ENCODE measurements at regions not wholly inside any gene's neighbourhood (a gene's known extent, or its start where the extent isn't known, plus 50 kb on each side); places are given as distances from the start of the nearest gene placed in this dataset.

GRCh38 chr13:105353654-105354053 lies 1181.8 kb downstream of the EFNB2 start:
- Histone ChIP-seq H3K27me3 (no peaks in the 10 kb centered on the region), H3K4me1 (no peaks in the 10 kb centered on the region), H3K36me3 (replicated peaks in 1 of 2; ENCODE audit: insufficient read depth in 1 of 2, low read depth in 2 of 2) (no peaks in the 10 kb centered on the region), H3K4me3 (no peak overlapping the region), H3K9me3 (no peaks in the 10 kb centered on the region), H3K27ac (no peak overlapping the region)
- ATAC-seq (no peak), DNase-seq (no peak)
- intact Hi-C loops (cut with DNase I) = no loop called here
- whole genome bisulfite sequencing, 2 donors = 57% methylated on average over 4 of the region's 4 CpGs
- TF ChIP-seq CTCF (IDR thresholded peaks at IDR 0.05) = no peak

GRCh38 chr13:105349082-105349723 lies 1186.3 kb downstream of the EFNB2 start:
- TF ChIP-seq POLR2A (IDR thresholded peaks at IDR 0.05) (no peak), CTCF (IDR thresholded peaks at IDR 0.05) (no peak)
- DNase-seq (no peak), ATAC-seq (no peak)
- Histone ChIP-seq H3K4me1 (no peaks in the 10 kb centered on the region), H3K27me3 (no peaks in the 10 kb centered on the region), H3K9me3 (no peaks in the 10 kb centered on the region), H3K36me3 (replicated peaks in 1 of 2; ENCODE audit: insufficient read depth in 1 of 2, low read depth in 2 of 2) (no peaks in the 10 kb centered on the region), H3K27ac (no peak overlapping the region), H3K4me3 (no peak overlapping the region)
- intact Hi-C loops (cut with DNase I) = no loop called here
- WGBS, 2 donors = 70 to 73% methylated on average over 7 of the region's 7 CpGs

- no peak for ATAC-seq
- H3K27me3 ChIP-seq = no peaks in the 10 kb centered on the region
- no peak for DNase-seq
- TF ChIP-seq POLR2A (IDR thresholded peaks at IDR 0.05) = no peak
- no peak for TF ChIP-seq CTCF (IDR thresholded peaks at IDR 0.05)
- H3K36me3 ChIP-seq (replicated peaks in 1 of 2; ENCODE audit: insufficient read depth in 1 of 2, low read depth in 2 of 2) = no peaks in the 10 kb centered on the region
- H3K27ac ChIP-seq = no peak overlapping the region
- H3K4me1 ChIP-seq = no peaks in the 10 kb centered on the region
- no peaks in the 10 kb centered on the region for H3K9me3 ChIP-seq
- H3K4me3 ChIP-seq = no peak overlapping the region
- intact Hi-C loops (cut with DNase I) = no loop called here
- WGBS, 2 donors = 80 to 89% methylated on average over 5 of the region's 5 CpGs
Measured at GRCh38 chr13:105346141-105346775, 1189.2 kb downstream of the EFNB2 start.

- H3K27me3 ChIP-seq = no peaks in the 10 kb centered on the region
- H3K36me3 ChIP-seq (replicated peaks in 1 of 2; ENCODE audit: insufficient read depth in 1 of 2, low read depth in 2 of 2) = no peaks in the 10 kb centered on the region
- DNase-seq (no peak), ATAC-seq (no peak)
- 45 to 54% methylated on average over 2 of the region's 2 CpGs for WGBS, 2 donors
- no peaks in the 10 kb centered on the region for H3K9me3 ChIP-seq
- intact Hi-C loops (cut with DNase I) = no loop called here
- no peak for TF ChIP-seq CTCF (IDR thresholded peaks at IDR 0.05)
- no peak for TF ChIP-seq POLR2A (IDR thresholded peaks at IDR 0.05)
- H3K27ac ChIP-seq = no peak overlapping the region
- no peaks in the 10 kb centered on the region for H3K4me1 ChIP-seq
- no peak overlapping the region for H3K4me3 ChIP-seq
Measured at GRCh38 chr13:105345730-105346129, 1189.7 kb downstream of the EFNB2 start.

GRCh38 chr13:105345131-105345530 lies 1190.3 kb downstream of the EFNB2 start:
- TF ChIP-seq CTCF (IDR thresholded peaks at IDR 0.05) = no peak
- no peak for TF ChIP-seq POLR2A (IDR thresholded peaks at IDR 0.05)
- no peak for DNase-seq
- Histone ChIP-seq H3K27ac (no peak overlapping the region), H3K4me3 (no peak overlapping the region), H3K4me1 (no peaks in the 10 kb centered on the region), H3K36me3 (replicated peaks in 1 of 2; ENCODE audit: insufficient read depth in 1 of 2, low read depth in 2 of 2) (no peaks in the 10 kb centered on the region), H3K27me3 (no peaks in the 10 kb centered on the region), H3K9me3 (no peaks in the 10 kb centered on the region)
- intact Hi-C loops (cut with DNase I) = no loop called here
- no peak for ATAC-seq
- 23 to 30% methylated on average over 3 of the region's 3 CpGs for WGBS, 2 donors
